Small intestine (tissue), 7 donors: ENCODE measurements at regions not wholly inside any gene's neighbourhood (a gene's known extent, or its start where the extent isn't known, plus 50 kb on each side); places are given as distances from the start of the nearest gene placed in this dataset.

Experiments
- DNase-seq, 2 donors: peaks; one replicate each; pipeline versions ENCODE4 v3.0.0 to v3.0.0-alpha.2; 2013
- FAIRE-seq: peaks from 2 replicates; lab custom pipeline; 2012; peaks lifted over from hg19 to GRCh38; lab: Jason Lieb, UNC
- H3K27ac ChIP-seq, 3 donors: one replicate each; pipeline ENCODE4 v1.5.1; 2013; ENCODE audit warnings: low read length in 2 of 3, mild to moderate bottlenecking in 2 of 3, control low read depth in 1 of 3, inconsistent platforms in 1 of 3, low read depth in 1 of 3, moderate library complexity in 1 of 3
- H3K27me3 ChIP-seq, 3 donors: one replicate each; pipeline ENCODE4 v1.6.1; 2013; ENCODE audit warnings: low read length in 3 of 3, inconsistent platforms in 1 of 3; ENCODE audit not compliant: control insufficient read depth in 3 of 3, insufficient read depth in 3 of 3
- H3K36me3 ChIP-seq, 3 donors: one replicate each; pipeline ENCODE4 v1.6.1; 2013; ENCODE audit warnings: low read length in 3 of 3, inconsistent platforms in 1 of 3, low read depth in 1 of 3, mild to moderate bottlenecking in 1 of 3, moderate library complexity in 1 of 3; ENCODE audit not compliant: control insufficient read depth in 3 of 3, insufficient read depth in 2 of 3
- H3K4me1 ChIP-seq, 3 donors: one replicate each; pipeline ENCODE4 v1.6.1; 2013; ENCODE audit warnings: low read length in 2 of 3, inconsistent platforms in 1 of 3, low read depth in 1 of 3, mild to moderate bottlenecking in 1 of 3, moderate library complexity in 1 of 3; ENCODE audit not compliant: control insufficient read depth in 3 of 3, insufficient read depth in 2 of 3
- H3K4me3 ChIP-seq, 3 donors: one replicate each; pipeline ENCODE4 v1.5.1; 2013; ENCODE audit warnings: low read length in 3 of 3, control low read depth in 1 of 3, inconsistent platforms in 1 of 3, low read depth in 1 of 3, mild to moderate bottlenecking in 1 of 3, moderate library complexity in 1 of 3
- H3K9me3 ChIP-seq, 2 donors: one replicate each; pipeline ENCODE4 v1.6.1; 2013; ENCODE audit warnings: low read depth in 1 of 2, low read length in 1 of 2; ENCODE audit not compliant: control insufficient read depth in 2 of 2, insufficient read depth in 1 of 2
- WGBS, 3 donors: extraction: QIAGEN DNeasy Blood & Tissue Kit; methylation state at CpG; one replicate each; pipeline ENCODE4 v1.1.7; 2013; 5-methylcytosine and 5-hydroxymethylcytosine counted together
- donor health status: healthy with polysubstance abuse.
- donor health status: control.
- donor health status: control.
- donor health status: Bipolar disorder and iron deficiency.
- donor health status: healthy.

GRCh38 chr2:16120591-16121180, 180.3 kb downstream of the MYCN start:
- H3K36me3 ChIP-seq: no peaks in the 10 kb centered on the region
- peaks cover 0 to 30% (median 6%) of the 10 kb centered on the region in 3 donors for H3K4me1 ChIP-seq
- no peak overlapping the region for H3K27ac ChIP-seq
- no peak for DNase-seq
- peaks cover 0 to 4% of the 10 kb centered on the region in 2 donors for H3K9me3 ChIP-seq
- no peak for FAIRE-seq
- H3K4me3 ChIP-seq: no peak overlapping the region
- no peaks in the 10 kb centered on the region for H3K27me3 ChIP-seq

GRCh38 chr2:16119741-16120140, 179.4 kb downstream of the MYCN start:
- no peaks in the 10 kb centered on the region for H3K36me3 ChIP-seq
- no peak for FAIRE-seq
- peaks cover 4 to 29% (median 4%) of the 10 kb centered on the region in 3 donors for H3K4me1 ChIP-seq
- no peak overlapping the region for H3K4me3 ChIP-seq
- no peak for DNase-seq
- peaks cover 0 to 4% of the 10 kb centered on the region in 2 donors for H3K9me3 ChIP-seq
- no peaks in the 10 kb centered on the region for H3K27me3 ChIP-seq
- WGBS, 3 donors: 65 to 70% (median 69%) methylated on average over 3 of the region's 3 CpGs
- H3K27ac ChIP-seq: no peak overlapping the region

GRCh38 chr2:16118611-16119590, 178.6 kb downstream of the MYCN start:
- peaks cover 5 to 30% (median 7%) of the 10 kb centered on the region in 3 donors for H3K4me1 ChIP-seq
- WGBS, 3 donors: 85 to 92% (median 88%) methylated on average over 5 of the region's 5 CpGs
- peaks cover 0 to 4% of the 10 kb centered on the region in 2 donors for H3K9me3 ChIP-seq
- H3K4me3 ChIP-seq: no peak overlapping the region
- H3K27ac ChIP-seq: no peak overlapping the region
- DNase-seq: no peak
- no peaks in the 10 kb centered on the region for H3K27me3 ChIP-seq
- no peak for FAIRE-seq
- no peaks in the 10 kb centered on the region for H3K36me3 ChIP-seq

- peaks cover 0 to 4% of the 10 kb centered on the region in 2 donors for H3K9me3 ChIP-seq
- WGBS, 3 donors: 75 to 88% (median 83%) methylated on average over 9 of the region's 9 CpGs
- no peak overlapping the region for H3K27ac ChIP-seq
- no peaks in the 10 kb centered on the region for H3K36me3 ChIP-seq
- H3K27me3 ChIP-seq: no peaks in the 10 kb centered on the region
- peaks cover 3 to 24% (median 7%) of the 10 kb centered on the region in 3 donors for H3K4me1 ChIP-seq
- FAIRE-seq: no peak
- DNase-seq: no peak
- H3K4me3 ChIP-seq: no peak overlapping the region
Observed at GRCh38 chr2:16117791-16118610, 177.7 kb downstream of the MYCN start.

GRCh38 chr2:16117021-16117700, 176.8 kb downstream of the MYCN start:
- no peaks in the 10 kb centered on the region for H3K27me3 ChIP-seq
- 82 to 91% (median 83%) methylated on average over 9 of the region's 9 CpGs for WGBS, 3 donors
- H3K9me3 ChIP-seq: peaks cover 0 to 4% of the 10 kb centered on the region in 2 donors
- no peak overlapping the region for H3K4me3 ChIP-seq
- DNase-seq: no peak
- no peak overlapping the region for H3K27ac ChIP-seq
- H3K36me3 ChIP-seq: no peaks in the 10 kb centered on the region
- no peak for FAIRE-seq
- H3K4me1 ChIP-seq: peaks cover 3 to 24% (median 7%) of the 10 kb centered on the region in 3 donors

GRCh38 chr2:16115881-16116830, 175.8 kb downstream of the MYCN start:
- Histone ChIP-seq H3K36me3 (no peaks in the 10 kb centered on the region), H3K4me3 (no peak overlapping the region), H3K4me1 (peaks cover 3 to 24% (median 7%) of the 10 kb centered on the region in 3 donors), H3K27me3 (no peaks in the 10 kb centered on the region), H3K27ac (peak overlapping the region in 1 of 3 donors; percentile 84), H3K9me3 (peaks cover 0 to under 1% of the 10 kb centered on the region in 2 donors)
- DNase-seq: no peak
- WGBS, 3 donors: 84 to 89% (median 86%) methylated on average over 7 of the region's 7 CpGs
- FAIRE-seq: no peak

- peaks cover 3 to 24% (median 7%) of the 10 kb centered on the region in 3 donors for H3K4me1 ChIP-seq
- no peak overlapping the region for H3K4me3 ChIP-seq
- 42 to 68% (median 58%) methylated on average over 4 of the region's 4 CpGs for WGBS, 3 donors
- no peak for FAIRE-seq
- H3K27ac ChIP-seq: peak overlapping the region; percentile 44 to 84 (median 50)
- H3K9me3 ChIP-seq: no peaks in the 10 kb centered on the region
- H3K27me3 ChIP-seq: no peaks in the 10 kb centered on the region
- H3K36me3 ChIP-seq: no peaks in the 10 kb centered on the region
- DNase-seq: no peak
Observed at GRCh38 chr2:16115291-16115690, 174.9 kb downstream of the MYCN start.
